ENCODE measurements at regions not wholly inside any gene's neighbourhood (a gene's known extent, or its start where the extent isn't known, plus 50 kb on each side); places are given as distances from the start of the nearest gene placed in this dataset.

DNA sequence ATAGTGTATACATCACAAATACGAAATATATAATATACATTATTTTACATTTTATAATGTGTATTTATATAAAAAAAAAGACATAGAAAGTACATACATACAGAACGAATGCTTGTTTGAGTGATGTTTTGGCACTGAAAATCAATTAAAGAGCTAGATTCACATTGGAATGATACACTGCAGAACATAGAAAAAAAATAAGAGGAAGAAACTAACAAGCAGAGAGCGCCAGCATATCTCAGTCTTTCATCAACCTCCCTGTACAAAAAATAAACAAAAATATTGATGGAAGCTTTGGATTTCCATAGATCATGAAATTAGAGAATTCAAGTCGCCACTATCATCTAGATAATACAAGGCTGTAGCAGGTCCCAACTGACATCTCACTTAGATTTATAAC, 420.6 kb downstream of the CENPC start:
- DNase-seq (no peak), ATAC-seq (ENCODE audit: insufficient read depth, low FRiP score) (no peak)
- H3K9me3 ChIP-seq (ENCODE audit: control insufficient read depth in 4 of 4, insufficient read depth in 3 of 4, low read length in 3 of 4): no peaks in the 10 kb centered on the region

DNA sequence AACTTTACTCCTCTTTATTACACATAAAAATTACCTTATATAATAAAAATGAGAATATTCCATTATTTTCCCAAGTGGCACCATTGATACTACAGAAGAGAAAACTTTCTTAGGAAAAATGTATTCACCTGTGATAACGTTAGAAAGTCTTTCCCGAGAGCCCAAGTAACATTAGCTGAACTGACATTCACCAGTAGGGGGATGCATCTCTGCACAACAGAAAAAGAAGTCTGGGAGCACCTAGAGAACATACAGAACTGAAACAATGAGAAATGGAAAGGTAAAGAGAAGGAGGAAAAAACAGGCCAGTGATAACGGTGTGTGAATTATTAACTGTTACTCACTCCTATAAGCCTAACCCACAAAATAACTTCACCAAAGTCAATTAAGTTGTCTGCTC, 423.3 kb downstream of the CENPC start:
- H3K27ac ChIP-seq (ENCODE audit: low read depth in 1 of 2, low read length in 1 of 2): no peak overlapping the region
- TF ChIP-seq, protein P1, sequence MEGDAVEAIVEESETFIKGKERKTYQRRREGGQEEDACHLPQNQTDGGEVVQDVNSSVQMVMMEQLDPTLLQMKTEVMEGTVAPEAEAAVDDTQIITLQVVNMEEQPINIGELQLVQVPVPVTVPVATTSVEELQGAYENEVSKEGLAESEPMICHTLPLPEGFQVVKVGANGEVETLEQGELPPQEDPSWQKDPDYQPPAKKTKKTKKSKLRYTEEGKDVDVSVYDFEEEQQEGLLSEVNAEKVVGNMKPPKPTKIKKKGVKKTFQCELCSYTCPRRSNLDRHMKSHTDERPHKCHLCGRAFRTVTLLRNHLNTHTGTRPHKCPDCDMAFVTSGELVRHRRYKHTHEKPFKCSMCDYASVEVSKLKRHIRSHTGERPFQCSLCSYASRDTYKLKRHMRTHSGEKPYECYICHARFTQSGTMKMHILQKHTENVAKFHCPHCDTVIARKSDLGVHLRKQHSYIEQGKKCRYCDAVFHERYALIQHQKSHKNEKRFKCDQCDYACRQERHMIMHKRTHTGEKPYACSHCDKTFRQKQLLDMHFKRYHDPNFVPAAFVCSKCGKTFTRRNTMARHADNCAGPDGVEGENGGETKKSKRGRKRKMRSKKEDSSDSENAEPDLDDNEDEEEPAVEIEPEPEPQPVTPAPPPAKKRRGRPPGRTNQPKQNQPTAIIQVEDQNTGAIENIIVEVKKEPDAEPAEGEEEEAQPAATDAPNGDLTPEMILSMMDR (IDR thresholded peaks at IDR 0.05; ENCODE audit: control extremely low read depth, extremely low read depth): no peak
- no peak overlapping the region for H3K9ac ChIP-seq (ENCODE audit: insufficient read depth in 1 of 2, low read length in 2 of 2)
- no peak overlapping the region for H3K4me3 ChIP-seq
- DNase-seq: no peak
- no peak for ATAC-seq (ENCODE audit: insufficient read depth, low FRiP score)
- no peaks in the 10 kb centered on the region for H3K36me3 ChIP-seq (ENCODE audit: control insufficient read depth in 4 of 4, insufficient read depth in 4 of 4, low read length in 4 of 4)
- H3K27me3 ChIP-seq (ENCODE audit: control insufficient read depth in 3 of 3, insufficient read depth in 3 of 3, low read length in 2 of 3): no peaks in the 10 kb centered on the region
- no peaks in the 10 kb centered on the region for H3K9me3 ChIP-seq (ENCODE audit: control insufficient read depth in 4 of 4, insufficient read depth in 3 of 4, low read length in 3 of 4)
- WGBS, 2 donors: 28 to 30% methylated on average over 3 of the region's 3 CpGs
- H3K4me1 ChIP-seq (ENCODE audit: control insufficient read depth in 5 of 5, insufficient read depth in 5 of 5, low read length in 5 of 5): no peaks in the 10 kb centered on the region

More for the DNA sequence above, 420.6 kb downstream of the CENPC start:
- TF ChIP-seq, protein P1 (IDR thresholded peaks at IDR 0.05; ENCODE audit: control extremely low read depth, extremely low read depth): no peak
- no peak overlapping the region for H3K9ac ChIP-seq (ENCODE audit: insufficient read depth in 1 of 2, low read length in 2 of 2)
- no peak overlapping the region for H3K27ac ChIP-seq (ENCODE audit: low read depth in 1 of 2, low read length in 1 of 2)
- H3K4me3 ChIP-seq: no peak overlapping the region
- H3K36me3 ChIP-seq (ENCODE audit: control insufficient read depth in 4 of 4, insufficient read depth in 4 of 4, low read length in 4 of 4): no peaks in the 10 kb centered on the region
- no peaks in the 10 kb centered on the region for H3K4me1 ChIP-seq (ENCODE audit: control insufficient read depth in 5 of 5, insufficient read depth in 5 of 5, low read length in 5 of 5)
- 77 to 86% methylated on average over 4 of the region's 4 CpGs for WGBS, 2 donors
- H3K27me3 ChIP-seq (ENCODE audit: control insufficient read depth in 3 of 3, insufficient read depth in 3 of 3, low read length in 2 of 3): no peaks in the 10 kb centered on the region

DNA sequence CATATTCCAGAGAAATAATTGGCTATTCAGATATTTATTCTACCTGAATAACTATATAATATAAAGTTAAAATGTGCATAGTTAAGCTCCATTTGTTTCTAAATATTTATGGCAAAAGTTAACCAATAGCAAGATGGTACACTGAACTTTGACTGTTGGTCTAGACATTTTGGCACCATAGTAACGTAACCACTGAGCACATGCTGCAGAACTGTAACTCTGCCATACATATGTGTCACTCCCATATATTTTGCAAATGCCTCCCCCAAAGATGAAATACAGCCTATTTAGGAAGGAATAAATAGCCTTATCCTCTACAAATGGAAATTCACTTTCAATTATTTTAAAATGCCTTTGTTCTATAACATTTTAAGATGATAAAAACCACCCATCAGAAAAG, 424.9 kb downstream of the CENPC start:
- Histone ChIP-seq H3K4me3 (no peak overlapping the region), H3K9me3 (ENCODE audit: control insufficient read depth in 4 of 4, insufficient read depth in 3 of 4, low read length in 3 of 4) (no peaks in the 10 kb centered on the region), H3K27ac (ENCODE audit: low read depth in 1 of 2, low read length in 1 of 2) (no peak overlapping the region), H3K27me3 (ENCODE audit: control insufficient read depth in 3 of 3, insufficient read depth in 3 of 3, low read length in 2 of 3) (no peaks in the 10 kb centered on the region), H3K9ac (ENCODE audit: insufficient read depth in 1 of 2, low read length in 2 of 2) (no peak overlapping the region), H3K36me3 (ENCODE audit: control insufficient read depth in 4 of 4, insufficient read depth in 4 of 4, low read length in 4 of 4) (no peaks in the 10 kb centered on the region), H3K4me1 (ENCODE audit: control insufficient read depth in 5 of 5, insufficient read depth in 5 of 5, low read length in 5 of 5) (no peaks in the 10 kb centered on the region)
- no peak for DNase-seq
- no peak for ATAC-seq (ENCODE audit: insufficient read depth, low FRiP score)
- TF ChIP-seq, protein P1 (IDR thresholded peaks at IDR 0.05; ENCODE audit: control extremely low read depth, extremely low read depth): no peak
- 84 to 96% methylated on average over 1 of the region's 1 CpG for WGBS, 2 donors

DNA sequence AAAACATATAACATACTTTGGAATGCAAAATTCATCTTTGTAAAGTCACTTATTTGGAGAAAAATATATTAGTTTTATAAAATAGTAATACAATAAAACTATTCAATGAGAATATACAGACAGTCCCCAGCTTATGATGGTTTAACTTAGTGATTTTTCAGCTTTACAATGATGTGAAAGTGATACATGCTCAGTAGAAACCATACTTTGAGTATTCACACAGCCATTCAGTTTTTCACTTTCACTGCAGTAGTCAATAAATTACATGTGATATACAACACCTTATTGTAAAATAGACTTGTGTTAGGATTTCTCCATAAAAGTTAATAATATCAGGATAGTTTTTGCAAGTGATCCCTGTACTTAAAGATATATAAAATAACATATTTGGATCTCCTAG, 436.0 kb downstream of the CENPC start:
- Histone ChIP-seq H3K9ac (ENCODE audit: insufficient read depth in 1 of 2, low read length in 2 of 2) (no peak overlapping the region), H3K4me1 (ENCODE audit: control insufficient read depth in 5 of 5, insufficient read depth in 5 of 5, low read length in 5 of 5) (no peaks in the 10 kb centered on the region), H3K36me3 (ENCODE audit: control insufficient read depth in 4 of 4, insufficient read depth in 4 of 4, low read length in 4 of 4) (no peaks in the 10 kb centered on the region), H3K27ac (ENCODE audit: low read depth in 1 of 2, low read length in 1 of 2) (no peak overlapping the region), H3K9me3 (ENCODE audit: control insufficient read depth in 4 of 4, insufficient read depth in 3 of 4, low read length in 3 of 4) (no peaks in the 10 kb centered on the region), H3K4me3 (no peak overlapping the region), H3K27me3 (ENCODE audit: control insufficient read depth in 3 of 3, insufficient read depth in 3 of 3, low read length in 2 of 3) (no peaks in the 10 kb centered on the region)
- TF ChIP-seq, protein P1 (IDR thresholded peaks at IDR 0.05; ENCODE audit: control extremely low read depth, extremely low read depth): no peak
- ATAC-seq (ENCODE audit: insufficient read depth, low FRiP score) (no peak), DNase-seq (no peak)

Measured in lung (tissue), 11 donors.